PC-3 (cell line): ENCODE measurements at regions not wholly inside any gene's neighbourhood (a gene's known extent, or its start where the extent isn't known, plus 50 kb on each side); places are given as distances from the start of the nearest gene placed in this dataset.

Source experiments
- ATAC-seq: fragments of 200-7000 bp; cut with Tn5 transposase; 2 replicates; pipeline ENCODE4 v1.9.1; 2020; ENCODE audit warnings: mild to moderate bottlenecking, moderate library complexity
- BruUV-seq: library from RNA; stranded (reverse); fragments of 400-500 nt; replicated peaks from 2 replicates; lab custom pipeline; 2021; lab: Mats Ljungman, UMichigan
- CTCF ChIA-PET: fragments of 300-600 bp; sonication (Branson Sonifier 250); formaldehyde crosslinking; loops from one replicate; lab custom pipeline; 2022; ENCODE audit warnings: antibody characterized with exemption; lab: Charles Lee
- POLR2A ChIA-PET: fragments of 300-600 bp; sonication (Branson Sonifier 250); formaldehyde crosslinking; loops from one replicate; lab custom pipeline; 2022; ENCODE audit warnings: antibody characterized with exemption; ENCODE audit not compliant: unreplicated experiment; lab: Charles Lee
- DNase-seq: peaks from one replicate; pipeline ENCODE4 v3.0.0-alpha.2; 2015
- H2AFZ ChIP-seq: fragments of 300-600 bp; sonication (generic); 2 replicates; pipeline ENCODE4 v1.6.0; 2016; ENCODE audit warnings: antibody characterized with exemption, low read length
- H3F3A ChIP-seq: fragments of 300-600 bp; sonication (generic); one replicate; pipeline ENCODE4 v1.6.0; 2017; ENCODE audit warnings: antibody characterized with exemption, low read length, control low read depth, mild to moderate bottlenecking; ENCODE audit not compliant: unreplicated experiment
- H3K27ac ChIP-seq: fragments of 300-600 bp; sonication (generic); 2 replicates; pipeline ENCODE4 v1.5.1; 2016; ENCODE audit warnings: mild to moderate bottlenecking, low read length
- H3K27me3 ChIP-seq: fragments of 300-600 bp; sonication (generic); 2 replicates; pipeline ENCODE4 v1.6.1; 2016; ENCODE audit warnings: low read length, mixed read lengths
- H3K36me3 ChIP-seq: fragments of 300-600 bp; sonication (generic); 2 replicates; pipeline ENCODE4 v1.6.1; 2016; ENCODE audit warnings: low read depth, mixed run types, low read length, mixed read lengths
- H3K4me1 ChIP-seq: fragments of 300-600 bp; sonication (generic); 2 replicates; pipeline ENCODE4 v1.5.1; 2016; ENCODE audit warnings: low read length; ENCODE audit not compliant: insufficient read depth
- H3K4me2 ChIP-seq: fragments of 300-600 bp; sonication (generic); 2 replicates; pipeline ENCODE4 v1.6.0; 2016; ENCODE audit warnings: low read length
- H3K4me3 ChIP-seq: fragments of 300-600 bp; sonication (generic); 2 replicates; pipeline ENCODE4 v1.5.1; 2016; ENCODE audit warnings: mild to moderate bottlenecking, low read length, mixed read lengths
- H3K79me2 ChIP-seq: fragments of 300-600 bp; sonication (generic); 2 replicates; pipeline ENCODE4 v1.6.1; 2017; ENCODE audit warnings: low read length, mixed read lengths
- H3K9ac ChIP-seq: fragments of 300-600 bp; sonication (generic); 2 replicates; pipeline ENCODE4 v1.6.0; 2016; ENCODE audit warnings: mild to moderate bottlenecking, low read length
- H3K9me2 ChIP-seq: fragments of 300-600 bp; sonication (generic); replicated peaks from 2 replicates; pipeline ENCODE4 v1.6.1; 2016; ENCODE audit warnings: mixed run types, low read length, mixed read lengths
- H3K9me3 ChIP-seq: fragments of 300-600 bp; sonication (generic); 2 replicates; pipeline ENCODE4 v1.6.1; 2016; ENCODE audit warnings: low read length, mixed read lengths
- H4K20me1 ChIP-seq: fragments of 300-600 bp; sonication (generic); 2 replicates; pipeline ENCODE4 v1.6.1; 2016; ENCODE audit warnings: low read length, mixed read lengths
- EZH2 ChIP-seq: fragments of 300-600 bp; sonication (generic); IDR thresholded peaks from one replicate; pipeline ENCODE4 v1.6.1; 2017; ENCODE audit warnings: antibody characterized with exemption, mild to moderate bottlenecking, low read length; ENCODE audit not compliant: unreplicated experiment
- EZH2phosphoT487 ChIP-seq: fragments of 300-600 bp; sonication (generic); IDR thresholded peaks from 2 replicates; pipeline ENCODE4 v1.6.1; 2018; ENCODE audit warnings: mild to moderate bottlenecking, antibody characterized with exemption, low read length, borderline replicate concordance
- intact Hi-C: fragments of 100-400 bp; cut with micrococcal nuclease; formaldehyde crosslinking; loops from 2 replicates; pipeline ENCODE4 v1.9.0; 2023
- TF ChIP-seq, protein P1 (sequence below): fragments of 300-600 bp; sonication (generic); conservative IDR thresholded peaks from 2 replicates; pipeline ENCODE4 v1.5.1; 2017; ENCODE audit warnings: antibody characterized with exemption, low read depth, mild to moderate bottlenecking, low read length

DNA sequence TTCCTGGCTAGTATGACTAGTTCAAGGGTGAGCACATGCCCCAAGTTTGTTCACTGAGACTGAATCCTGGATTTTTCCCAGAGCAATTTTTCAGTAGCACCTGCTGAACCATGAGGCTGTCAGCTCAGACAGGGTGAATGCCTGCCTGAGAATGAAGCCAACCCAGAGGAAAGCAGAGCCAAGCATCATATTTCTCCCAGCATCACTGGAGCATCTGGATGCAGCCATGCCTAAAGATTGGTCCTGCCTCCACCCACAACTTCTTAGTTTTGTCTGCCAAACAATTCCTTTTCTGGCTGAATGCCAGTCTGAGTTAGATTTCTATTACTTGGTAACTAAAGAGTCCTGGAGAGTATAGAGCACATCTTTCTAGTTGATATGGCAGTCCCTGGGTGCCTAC, 343.6 kb downstream of the CSNK1G3 start:
- Histone ChIP-seq H4K20me1 (no peaks in the 10 kb centered on the region), H3F3A (no peaks in the 10 kb centered on the region), H3K9me2 (no peaks in the 10 kb centered on the region), H2AFZ (no peak overlapping the region), H3K4me1 (no peaks in the 10 kb centered on the region), H3K4me3 (no peak overlapping the region), H3K4me2 (no peak overlapping the region), H3K27me3 (no peaks in the 10 kb centered on the region), H3K36me3 (no peaks in the 10 kb centered on the region), H3K9me3 (no peaks in the 10 kb centered on the region), H3K27ac (no peak overlapping the region), H3K9ac (no peak overlapping the region), H3K79me2 (no peaks in the 10 kb centered on the region)
- ChIA-PET CTCF (no interaction called here), POLR2A (no interaction called here)
- intact Hi-C loops = no loop called here
- BruUV-seq = no TSS peak
- TF ChIP-seq EZH2phosphoT487 (no peak), EZH2 (no peak)
- TF ChIP-seq, protein P1, sequence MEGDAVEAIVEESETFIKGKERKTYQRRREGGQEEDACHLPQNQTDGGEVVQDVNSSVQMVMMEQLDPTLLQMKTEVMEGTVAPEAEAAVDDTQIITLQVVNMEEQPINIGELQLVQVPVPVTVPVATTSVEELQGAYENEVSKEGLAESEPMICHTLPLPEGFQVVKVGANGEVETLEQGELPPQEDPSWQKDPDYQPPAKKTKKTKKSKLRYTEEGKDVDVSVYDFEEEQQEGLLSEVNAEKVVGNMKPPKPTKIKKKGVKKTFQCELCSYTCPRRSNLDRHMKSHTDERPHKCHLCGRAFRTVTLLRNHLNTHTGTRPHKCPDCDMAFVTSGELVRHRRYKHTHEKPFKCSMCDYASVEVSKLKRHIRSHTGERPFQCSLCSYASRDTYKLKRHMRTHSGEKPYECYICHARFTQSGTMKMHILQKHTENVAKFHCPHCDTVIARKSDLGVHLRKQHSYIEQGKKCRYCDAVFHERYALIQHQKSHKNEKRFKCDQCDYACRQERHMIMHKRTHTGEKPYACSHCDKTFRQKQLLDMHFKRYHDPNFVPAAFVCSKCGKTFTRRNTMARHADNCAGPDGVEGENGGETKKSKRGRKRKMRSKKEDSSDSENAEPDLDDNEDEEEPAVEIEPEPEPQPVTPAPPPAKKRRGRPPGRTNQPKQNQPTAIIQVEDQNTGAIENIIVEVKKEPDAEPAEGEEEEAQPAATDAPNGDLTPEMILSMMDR = no peak
- no peak for DNase-seq
- no peak for ATAC-seq

DNA sequence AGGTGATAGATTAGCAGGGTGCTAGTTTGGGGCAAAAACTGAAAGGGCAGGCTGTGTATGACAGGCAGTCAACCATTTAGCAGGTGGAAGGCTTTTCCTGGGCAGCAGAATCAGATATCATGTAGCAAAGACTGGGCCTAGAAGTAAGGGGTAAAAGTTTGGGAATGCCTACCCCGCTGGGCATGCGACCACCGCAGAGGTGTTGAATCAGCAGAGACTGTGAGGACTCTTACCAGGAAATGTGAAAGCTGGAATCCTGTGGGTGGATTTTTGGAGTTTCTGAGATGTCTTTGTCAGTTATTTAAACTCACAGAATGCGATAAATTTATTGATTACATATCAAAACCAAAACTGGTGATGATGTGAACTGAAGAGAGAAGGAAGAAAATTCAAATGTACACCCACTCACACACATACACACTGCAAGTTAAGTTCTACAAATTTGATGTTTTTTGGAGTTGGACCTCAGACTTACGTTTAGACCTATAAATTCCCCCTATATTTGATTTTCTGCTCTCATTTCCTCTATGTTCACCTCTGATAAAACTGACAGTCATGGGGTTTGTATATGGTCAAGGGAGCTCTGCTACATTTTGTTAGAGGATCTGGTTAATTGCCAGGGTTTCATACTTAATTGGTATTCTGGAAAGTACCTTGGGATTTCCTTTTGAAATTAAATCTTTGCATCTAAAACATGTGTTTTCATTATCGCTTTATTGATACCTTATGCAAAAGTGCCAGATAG, 333.6 kb downstream of the CSNK1G3 start:
- CTCF ChIA-PET = no interaction called here
- Histone ChIP-seq H3K27me3 (no peaks in the 10 kb centered on the region), H4K20me1 (no peaks in the 10 kb centered on the region), H3F3A (no peaks in the 10 kb centered on the region), H3K9me3 (no peaks in the 10 kb centered on the region), H3K4me3 (no peak overlapping the region), H3K36me3 (no peaks in the 10 kb centered on the region), H2AFZ (no peak overlapping the region), H3K9me2 (no peaks in the 10 kb centered on the region), H3K27ac (no peak overlapping the region), H3K4me1 (no peaks in the 10 kb centered on the region), H3K9ac (no peak overlapping the region), H3K4me2 (no peak overlapping the region), H3K79me2 (no peaks in the 10 kb centered on the region)
- DNase-seq (no peak), ATAC-seq (no peak)
- no TSS peak for BruUV-seq
- intact Hi-C loops = no loop called here
- POLR2A ChIA-PET = no interaction called here
- TF ChIP-seq EZH2 (no peak), EZH2phosphoT487 (no peak)
- TF ChIP-seq, protein P1 = no peak

DNA sequence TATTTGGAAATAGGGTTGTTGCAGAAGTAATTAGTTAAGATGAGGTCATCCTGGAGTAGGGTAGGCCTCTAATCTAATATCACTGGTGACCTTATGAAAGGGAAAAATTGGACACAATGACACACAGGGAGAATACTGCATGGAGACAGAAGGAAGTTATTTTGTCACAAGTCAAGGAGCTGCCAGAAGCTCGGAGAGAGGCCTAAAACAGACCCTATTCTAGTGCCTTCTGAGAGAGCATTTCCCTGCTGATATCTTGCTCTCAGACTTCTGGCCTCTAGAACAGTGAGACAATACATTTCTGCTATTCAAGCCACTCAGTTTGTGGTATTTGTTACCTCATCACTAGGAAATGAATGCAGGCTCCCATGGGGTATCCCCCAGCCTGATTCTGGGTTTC, 332.9 kb downstream of the CSNK1G3 start:
- Histone ChIP-seq H3K4me2 (no peak overlapping the region), H3F3A (no peaks in the 10 kb centered on the region), H3K27ac (no peak overlapping the region), H3K36me3 (no peaks in the 10 kb centered on the region), H4K20me1 (no peaks in the 10 kb centered on the region), H3K4me1 (no peaks in the 10 kb centered on the region), H3K9me2 (no peaks in the 10 kb centered on the region), H3K9me3 (no peaks in the 10 kb centered on the region), H2AFZ (no peak overlapping the region), H3K9ac (no peak overlapping the region), H3K79me2 (no peaks in the 10 kb centered on the region), H3K27me3 (no peaks in the 10 kb centered on the region), H3K4me3 (no peak overlapping the region)
- intact Hi-C loops = no loop called here
- no peak for ATAC-seq
- no peak for DNase-seq
- TF ChIP-seq EZH2 (no peak), EZH2phosphoT487 (no peak)
- TF ChIP-seq, protein P1 = no peak
- CTCF ChIA-PET = no interaction called here
- POLR2A ChIA-PET = no interaction called here
- no TSS peak for BruUV-seq
